NOMO-1 treated with DMSO at 0.1 percent for 48 hours (cell line): ENCODE measurements at regions not wholly inside any gene's neighbourhood (a gene's known extent, or its start where the extent isn't known, plus 50 kb on each side); places are given as distances from the start of the nearest gene placed in this dataset.

Source experiments
- DNase-seq: peaks from one replicate; lab custom pipeline; 2025; ENCODE audit not compliant: unreplicated experiment; lab: John Stamatoyannopoulos, UW

DNA sequence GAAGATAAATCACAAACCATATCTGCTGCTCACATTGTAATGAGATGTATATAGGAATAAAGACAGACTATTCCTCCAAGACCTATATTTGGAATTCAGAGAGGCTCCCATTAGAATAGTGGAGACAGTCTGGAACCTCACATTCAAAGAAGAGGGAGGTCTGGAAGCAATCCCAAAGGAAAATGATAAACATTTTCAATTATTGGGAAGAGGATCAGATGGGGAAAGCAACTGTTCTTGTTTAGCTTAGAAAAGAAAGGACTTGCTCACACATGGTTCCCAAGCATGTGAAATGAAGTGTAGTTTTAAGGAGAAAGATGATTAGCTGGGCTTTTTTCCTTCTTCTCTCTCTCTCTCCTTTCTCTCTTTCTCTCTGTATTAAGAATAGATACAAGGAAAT, 193.0 kb upstream of the LMNTD1 start:
- DNase-seq = no peak

- DNase-seq = no peak
Observed at GRCh38 chr12:25752710-25753309, 199.7 kb upstream of the LMNTD1 start.

- no peak for DNase-seq
Observed at GRCh38 chr12:25755136-25755970, 202.3 kb upstream of the LMNTD1 start.

DNA sequence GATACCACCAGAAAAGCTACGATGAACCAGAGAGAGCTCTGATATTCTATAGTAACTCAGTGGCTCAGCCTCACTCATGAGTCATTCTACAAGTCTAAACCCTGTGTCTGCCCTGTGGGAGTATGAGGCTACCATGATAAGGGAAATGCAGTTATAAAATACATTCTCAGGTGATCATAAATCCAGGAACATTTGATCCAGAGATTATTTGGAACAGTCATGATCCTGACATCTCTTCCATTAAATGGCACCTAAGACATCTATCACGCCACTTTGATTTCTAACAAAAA, 202.6 kb upstream of the RASSF8 start:
- no peak for DNase-seq

DNA sequence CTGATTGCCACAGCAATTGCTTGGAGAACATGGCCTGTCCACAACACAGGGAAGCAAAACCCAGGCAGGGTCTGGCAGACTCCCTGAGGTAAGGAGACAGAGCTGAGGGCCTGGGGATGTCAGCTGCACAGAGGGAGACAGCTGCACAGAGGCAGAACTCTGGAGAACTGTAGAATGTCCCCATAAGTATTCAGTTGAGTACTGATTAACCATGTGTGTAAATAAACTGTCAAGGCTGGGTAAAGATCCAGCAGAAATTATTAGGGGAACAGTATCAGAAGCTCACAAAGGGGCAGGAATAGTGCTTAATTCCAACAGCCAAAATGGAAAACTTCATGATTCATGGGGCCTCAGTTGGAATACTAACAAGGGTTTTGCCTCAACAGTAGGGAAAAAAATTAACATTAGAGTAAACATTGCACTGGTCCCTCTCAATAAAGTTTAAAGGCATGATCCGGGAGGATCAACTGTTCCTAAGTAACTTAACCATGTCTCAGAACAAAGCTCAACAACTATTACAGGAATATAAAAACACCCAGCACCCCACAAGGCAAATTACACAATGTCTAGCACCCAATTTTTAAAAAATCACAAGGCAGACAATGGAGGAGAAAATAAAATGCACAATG, 201.3 kb upstream of the RASSF8 start:
- no peak for DNase-seq

DNA sequence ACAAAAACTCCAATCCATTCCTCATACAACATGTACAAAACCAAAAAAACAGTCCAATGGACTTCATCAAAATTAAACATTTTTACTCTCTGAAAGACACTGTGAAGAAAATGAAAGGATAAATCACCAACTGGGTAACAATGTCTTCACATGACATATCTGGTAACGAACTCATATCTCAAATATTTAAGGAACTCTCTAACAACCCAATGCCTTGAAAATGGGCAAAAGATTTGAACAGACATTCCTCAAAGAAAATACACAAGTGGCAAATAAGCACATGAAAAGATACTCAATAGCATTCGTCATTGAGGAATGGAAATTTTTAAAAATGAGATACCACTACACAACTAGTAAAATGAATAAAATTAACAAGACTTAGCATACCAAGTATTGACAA, 198.7 kb upstream of the RASSF8 start:
- no peak for DNase-seq

- DNase-seq = no peak
Observed at GRCh38 chr12:25761356-25761755, 197.1 kb upstream of the RASSF8 start.

- DNase-seq = no peak
Observed at GRCh38 chr12:25764409-25764808, 194.1 kb upstream of the RASSF8 start.

DNA sequence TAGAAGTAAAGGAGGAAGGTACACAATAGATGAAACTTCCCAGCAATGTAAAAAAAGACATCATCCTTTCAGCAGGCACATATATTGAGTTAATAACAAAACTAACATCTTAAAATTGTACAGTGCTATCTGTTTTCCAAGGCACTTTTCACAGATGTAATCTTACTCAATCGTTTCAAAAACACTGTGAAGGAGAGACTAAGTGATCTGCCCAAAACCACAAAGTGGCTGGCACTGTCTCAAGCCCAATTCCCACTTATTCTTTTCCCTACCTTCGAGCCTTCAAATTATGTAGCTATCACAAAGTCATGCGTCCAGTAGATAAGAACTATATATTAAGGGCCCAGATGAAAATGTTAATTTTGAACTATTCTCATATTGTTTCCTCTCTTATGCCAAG, 193.6 kb upstream of the RASSF8 start:
- DNase-seq = no peak

DNA sequence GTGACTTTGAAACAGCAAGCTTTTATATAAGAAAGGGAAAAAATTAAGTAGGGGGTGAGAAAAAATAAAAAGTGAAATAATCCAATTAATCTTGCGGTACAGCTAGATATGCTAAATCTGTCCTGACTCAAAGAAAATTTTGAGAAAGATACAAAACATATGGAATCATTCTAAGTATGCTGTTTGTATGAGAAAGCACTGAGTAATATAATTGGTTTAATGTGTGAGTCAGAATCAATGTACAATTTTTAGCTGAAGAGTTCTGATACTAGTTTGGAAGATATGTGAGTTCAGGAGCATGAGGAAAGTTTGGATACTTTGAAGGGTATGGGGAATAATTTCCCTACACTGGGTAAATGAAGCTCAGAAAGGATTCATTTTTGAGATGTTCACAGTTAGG, 190.9 kb upstream of the RASSF8 start:
- DNase-seq = no peak

GRCh38 chr12:25768151-25768550, 190.3 kb upstream of the RASSF8 start:
- no peak for DNase-seq

GRCh38 chr12:25769082-25769945, 189.2 kb upstream of the RASSF8 start:
- DNase-seq = peak; percentile 28

DNA sequence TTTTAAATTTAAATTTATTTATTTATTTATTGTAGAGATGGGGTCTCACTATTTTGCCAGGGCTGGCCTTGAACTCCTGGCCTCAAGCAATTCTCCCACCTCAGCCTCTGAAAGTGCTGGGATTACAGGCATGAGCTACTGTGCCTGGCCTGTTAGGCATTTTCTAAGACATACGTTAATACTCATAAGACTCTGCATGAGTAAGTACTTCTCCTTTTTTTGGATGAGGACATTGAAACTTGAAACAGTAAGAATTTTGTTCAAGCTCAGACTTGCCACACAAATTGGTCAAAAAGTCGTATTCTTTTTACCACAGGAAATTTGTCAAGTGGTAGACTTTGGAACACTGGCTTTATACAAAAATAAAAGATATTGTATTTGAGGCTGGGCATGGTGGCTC, 187.4 kb upstream of the RASSF8 start:
- peak; percentile 95 for DNase-seq

- DNase-seq = no peak
Observed at GRCh38 chr12:25771476-25771875, 187.0 kb upstream of the RASSF8 start.

DNA sequence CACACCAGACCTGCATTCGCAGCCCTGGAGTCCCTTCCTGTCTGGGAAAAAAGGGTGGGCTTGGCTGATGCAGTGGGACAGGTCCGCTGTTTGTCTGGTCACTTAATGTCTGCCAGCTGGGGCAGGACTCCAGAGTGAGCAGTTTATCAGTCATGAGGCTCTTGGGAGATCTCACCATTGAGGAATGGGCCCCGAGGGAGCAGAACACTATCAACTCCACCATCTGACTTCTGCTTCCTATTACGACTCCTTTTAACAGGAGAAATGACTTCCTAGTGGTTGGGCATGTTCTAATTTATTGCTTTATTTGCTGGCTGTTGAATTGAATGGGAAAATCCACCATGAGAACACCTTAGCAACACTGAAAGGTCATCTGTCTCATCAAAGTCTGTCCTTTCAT, 182.5 kb upstream of the RASSF8 start:
- no peak for DNase-seq

- no peak for DNase-seq
Observed at GRCh38 chr12:25780771-25781170, 177.7 kb upstream of the RASSF8 start.

- no peak for DNase-seq
Observed at GRCh38 chr12:25781232-25781631, 177.2 kb upstream of the RASSF8 start.

DNA sequence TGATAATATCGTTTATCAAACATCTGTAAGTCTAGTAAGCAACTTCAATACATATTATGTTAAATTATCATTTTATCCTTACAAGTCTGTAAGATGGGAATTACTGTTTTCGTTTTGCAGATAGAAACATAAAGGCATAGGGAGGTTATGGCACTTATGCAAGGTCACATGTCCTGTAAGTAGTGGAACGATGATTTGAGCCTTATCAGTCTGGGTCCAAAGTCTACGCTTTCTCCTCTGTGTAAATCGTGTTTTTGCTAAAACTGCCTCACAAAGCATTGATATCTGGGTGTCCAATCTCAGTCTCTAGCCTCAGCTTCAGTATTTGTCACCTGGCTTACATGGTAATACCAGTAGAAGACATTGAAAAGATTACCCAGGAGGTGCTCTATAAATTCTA, 174.9 kb upstream of the RASSF8 start:
- no peak for DNase-seq

DNA sequence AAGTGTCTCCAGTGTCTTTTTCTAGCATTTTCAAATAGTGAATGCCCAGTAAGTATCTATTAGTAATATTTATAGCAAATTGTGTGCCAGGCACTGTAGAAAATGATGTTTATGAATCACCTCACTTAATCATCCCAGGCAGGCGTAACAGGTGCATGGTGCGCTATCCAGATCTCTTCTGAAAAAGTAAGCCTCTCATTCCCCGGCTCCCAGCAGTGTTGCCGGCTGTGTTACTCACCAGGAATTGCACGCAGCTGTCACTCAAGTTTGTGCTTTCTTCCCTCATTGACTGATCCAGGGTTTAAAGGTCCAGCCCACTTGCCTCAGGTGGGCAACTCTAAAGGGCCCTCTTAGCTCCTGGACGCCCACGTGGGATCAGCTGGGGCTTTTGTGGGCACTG, 173.8 kb upstream of the RASSF8 start:
- no peak for DNase-seq

DNA sequence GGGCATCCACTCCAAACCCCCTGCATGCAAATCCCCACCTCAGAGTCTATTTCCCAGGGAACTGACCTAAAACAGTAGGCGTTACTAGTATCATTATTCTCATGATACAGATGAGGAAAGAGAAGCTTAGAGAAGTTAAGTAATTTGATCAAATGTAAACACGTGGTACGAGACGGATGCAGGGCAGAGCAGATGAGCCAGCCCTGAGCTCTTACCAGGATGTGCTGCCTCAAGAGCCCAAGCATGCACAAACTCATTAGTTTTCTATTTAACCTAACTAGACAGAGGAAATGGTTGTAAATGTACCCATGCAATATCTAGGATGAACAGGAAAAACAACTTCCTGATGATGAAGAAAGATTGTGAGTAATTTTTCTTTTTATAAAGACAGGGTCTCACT, 173.3 kb upstream of the RASSF8 start:
- DNase-seq = no peak

- no peak for DNase-seq
Observed at GRCh38 chr12:25787701-25788100, 170.8 kb upstream of the RASSF8 start.
